B cell (primary cell): ENCODE measurements at regions not wholly inside any gene's neighbourhood (a gene's known extent, or its start where the extent isn't known, plus 50 kb on each side); places are given as distances from the start of the nearest gene placed in this dataset.

Source experiments
- EZH2 ChIP-seq: IDR thresholded peaks from 2 replicates; pipeline ENCODE4 v1.6.1; 2012; ENCODE audit warnings: borderline replicate concordance, low read depth, mild to moderate bottlenecking, moderate library complexity, low read length; ENCODE audit not compliant: insufficient read depth, poor library complexity, severe bottlenecking
- TF ChIP-seq, protein P1 (sequence below): fragments of 200-600 bp; IDR thresholded peaks from one replicate; pipeline ENCODE4 v1.8.0; 2022; ENCODE audit warnings: antibody characterized with exemption, mild to moderate bottlenecking

- TF ChIP-seq, protein P1, sequence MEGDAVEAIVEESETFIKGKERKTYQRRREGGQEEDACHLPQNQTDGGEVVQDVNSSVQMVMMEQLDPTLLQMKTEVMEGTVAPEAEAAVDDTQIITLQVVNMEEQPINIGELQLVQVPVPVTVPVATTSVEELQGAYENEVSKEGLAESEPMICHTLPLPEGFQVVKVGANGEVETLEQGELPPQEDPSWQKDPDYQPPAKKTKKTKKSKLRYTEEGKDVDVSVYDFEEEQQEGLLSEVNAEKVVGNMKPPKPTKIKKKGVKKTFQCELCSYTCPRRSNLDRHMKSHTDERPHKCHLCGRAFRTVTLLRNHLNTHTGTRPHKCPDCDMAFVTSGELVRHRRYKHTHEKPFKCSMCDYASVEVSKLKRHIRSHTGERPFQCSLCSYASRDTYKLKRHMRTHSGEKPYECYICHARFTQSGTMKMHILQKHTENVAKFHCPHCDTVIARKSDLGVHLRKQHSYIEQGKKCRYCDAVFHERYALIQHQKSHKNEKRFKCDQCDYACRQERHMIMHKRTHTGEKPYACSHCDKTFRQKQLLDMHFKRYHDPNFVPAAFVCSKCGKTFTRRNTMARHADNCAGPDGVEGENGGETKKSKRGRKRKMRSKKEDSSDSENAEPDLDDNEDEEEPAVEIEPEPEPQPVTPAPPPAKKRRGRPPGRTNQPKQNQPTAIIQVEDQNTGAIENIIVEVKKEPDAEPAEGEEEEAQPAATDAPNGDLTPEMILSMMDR, result no peak
- no peak for TF ChIP-seq EZH2
These were observed 130.8 kb downstream of the ACTR3 start for GRCh38 chr2:114020668-114021067.
